Activated gamma-delta T cell (primary cell): ENCODE measurements at regions not wholly inside any gene's neighbourhood (a gene's known extent, or its start where the extent isn't known, plus 50 kb on each side); places are given as distances from the start of the nearest gene placed in this dataset.

ENCODE experiments used
- DNase-seq: peaks from one replicate; lab custom pipeline; 2025; lab: John Stamatoyannopoulos, UW

DNA sequence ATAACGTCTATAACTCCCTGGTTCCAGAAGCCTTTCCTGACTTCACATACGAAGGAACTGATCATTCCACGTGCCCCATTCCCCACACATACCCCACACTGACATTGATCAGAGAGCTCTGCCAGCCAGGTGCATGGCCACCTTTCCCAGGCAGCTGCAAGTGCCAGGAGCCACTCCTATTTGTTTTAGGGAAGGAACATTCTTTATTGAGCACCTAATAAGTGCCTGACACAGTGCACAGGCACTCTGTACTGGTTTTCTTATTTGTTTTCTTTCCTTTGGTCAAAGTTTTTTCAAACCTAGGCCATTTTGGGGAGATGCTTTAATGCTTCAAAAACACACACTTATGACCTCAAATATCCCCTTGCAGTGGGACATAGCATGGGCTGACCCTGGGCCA, 50.0 kb downstream of the PITPNM2 start:
- DNase-seq, result no peak

DNA sequence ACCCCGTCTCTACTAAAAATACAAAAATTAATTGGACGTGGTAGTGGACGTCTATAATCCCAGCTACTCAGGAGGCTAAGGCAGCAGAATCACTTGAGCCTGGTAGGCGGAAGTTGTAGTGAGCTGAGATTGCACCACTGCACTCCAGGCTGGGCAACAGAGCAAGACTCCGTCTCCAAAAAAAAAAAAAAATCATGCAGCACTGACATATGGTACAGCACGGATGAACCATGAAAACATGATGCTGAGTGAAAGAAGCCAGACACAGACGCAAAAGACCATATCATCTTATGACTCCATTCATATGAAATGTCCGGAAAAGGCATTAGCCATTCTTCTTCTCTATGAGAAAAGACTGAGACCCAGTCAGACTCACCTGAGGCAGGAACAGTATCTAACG, 50.4 kb downstream of the PITPNM2 start:
- no peak for DNase-seq

DNA sequence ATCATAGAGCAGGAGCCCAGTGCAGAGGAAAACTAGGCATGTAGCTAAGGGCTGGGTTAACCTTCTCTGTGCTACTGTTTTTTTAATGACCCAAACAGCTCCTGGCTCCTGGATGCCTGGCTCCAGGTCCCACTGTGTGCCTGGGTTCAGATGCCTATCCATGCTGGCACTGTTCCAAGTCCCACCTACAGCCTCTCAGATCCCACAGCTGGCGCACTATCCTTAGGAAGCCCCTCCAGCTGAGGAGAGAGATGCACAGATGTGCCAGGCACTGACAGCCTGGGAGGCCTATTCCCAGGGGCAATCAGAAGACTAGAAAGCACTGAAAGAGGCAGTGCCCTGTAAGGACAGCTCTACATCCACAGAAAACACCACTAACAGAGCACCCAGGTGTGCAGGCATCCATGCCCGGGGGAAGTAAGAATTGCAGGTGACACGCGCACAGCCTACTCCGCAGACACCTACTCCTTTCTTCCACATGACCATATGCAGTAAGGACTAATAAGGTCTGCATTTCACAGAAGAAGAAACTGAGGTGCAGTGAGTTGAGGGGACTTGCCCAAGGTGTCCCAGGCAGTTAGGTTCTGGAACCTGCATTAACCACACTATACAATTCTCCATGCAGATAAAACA, 51.2 kb downstream of the PITPNM2 start:
- no peak for DNase-seq

DNA sequence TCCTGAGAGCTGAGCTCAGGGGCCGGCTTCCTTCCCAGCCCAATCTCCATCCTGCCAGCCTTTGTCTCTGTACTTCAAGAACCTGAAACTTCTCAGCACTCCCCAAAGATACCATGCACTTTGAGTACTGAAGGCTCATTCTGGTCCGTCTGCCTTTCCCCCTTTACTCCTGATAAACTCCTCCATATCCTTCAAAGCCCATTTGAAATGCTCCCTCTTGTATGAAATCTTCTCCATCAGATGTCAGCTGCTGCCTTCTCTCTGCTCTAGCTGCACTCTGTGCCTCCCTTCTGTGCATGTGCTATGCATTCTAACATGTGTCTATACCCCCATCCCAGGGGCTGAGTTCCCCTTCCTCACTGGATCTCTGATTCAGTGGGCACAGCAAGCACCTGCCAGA, 52.1 kb downstream of the PITPNM2 start:
- no peak for DNase-seq

DNA sequence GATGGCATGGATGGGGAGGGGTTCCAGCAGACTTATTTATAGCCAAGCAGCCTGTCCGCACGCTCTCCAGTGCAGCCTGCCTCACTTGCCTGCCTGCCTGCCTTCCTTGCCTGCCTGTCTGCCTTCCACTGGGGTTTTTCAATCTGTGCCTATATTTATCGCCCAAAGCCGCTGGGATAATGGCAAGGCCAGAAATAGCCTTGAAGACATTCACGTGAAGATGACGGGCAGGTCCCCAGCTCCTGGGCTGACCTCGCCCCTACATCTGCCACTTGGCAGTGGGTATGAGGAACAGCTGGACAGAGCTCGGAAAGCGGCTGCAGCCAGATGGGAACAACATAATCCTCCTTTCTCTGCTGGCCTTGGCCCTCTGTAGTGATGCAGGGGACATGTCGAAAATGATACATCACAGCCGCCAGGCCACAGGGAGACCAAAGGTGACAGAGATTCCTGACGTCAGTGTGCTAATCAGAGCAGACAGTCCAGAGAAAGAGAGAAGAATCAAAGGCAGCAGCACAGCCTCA, 53.3 kb downstream of the PITPNM2 start:
- no peak for DNase-seq

DNA sequence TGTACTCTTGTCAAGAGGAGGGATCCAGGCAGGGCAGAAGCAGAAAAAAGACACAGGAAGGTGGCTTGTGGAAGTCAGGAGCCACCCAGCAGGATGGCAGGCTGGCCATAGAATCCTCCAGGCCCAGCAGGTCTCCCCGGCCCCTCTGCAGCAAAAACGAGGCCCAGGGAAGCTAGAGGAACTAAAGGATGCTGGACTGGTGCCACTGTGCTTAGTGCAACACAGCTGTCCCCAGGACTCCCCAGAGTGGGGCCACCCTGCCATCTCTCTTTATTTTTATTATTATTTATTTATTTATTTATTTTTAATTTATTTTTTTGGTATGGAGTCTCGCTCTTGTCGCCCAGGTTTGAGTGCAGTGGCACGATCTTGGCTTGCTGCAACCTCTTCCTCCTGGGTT, 54.1 kb downstream of the PITPNM2 start:
- no peak for DNase-seq

DNA sequence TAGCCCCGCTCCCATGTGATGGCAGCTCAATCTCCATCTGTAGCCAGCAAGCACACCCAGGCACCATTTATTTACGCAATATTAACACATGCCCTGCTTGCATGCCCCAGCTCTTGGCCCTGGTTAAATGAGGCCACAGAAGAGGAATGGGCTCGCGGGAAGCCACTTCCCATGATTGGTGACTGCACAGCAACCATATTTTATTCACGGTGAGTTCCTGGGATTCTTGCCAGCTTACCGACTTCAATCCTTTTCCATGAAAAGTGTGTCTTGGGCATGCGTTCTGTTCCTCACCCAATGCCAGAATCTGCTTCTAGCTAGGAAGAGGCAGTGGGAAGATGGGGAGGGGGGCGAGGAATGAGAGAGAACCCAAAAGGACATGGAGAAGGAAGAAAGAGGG, 54.7 kb downstream of the PITPNM2 start:
- no peak for DNase-seq

DNA sequence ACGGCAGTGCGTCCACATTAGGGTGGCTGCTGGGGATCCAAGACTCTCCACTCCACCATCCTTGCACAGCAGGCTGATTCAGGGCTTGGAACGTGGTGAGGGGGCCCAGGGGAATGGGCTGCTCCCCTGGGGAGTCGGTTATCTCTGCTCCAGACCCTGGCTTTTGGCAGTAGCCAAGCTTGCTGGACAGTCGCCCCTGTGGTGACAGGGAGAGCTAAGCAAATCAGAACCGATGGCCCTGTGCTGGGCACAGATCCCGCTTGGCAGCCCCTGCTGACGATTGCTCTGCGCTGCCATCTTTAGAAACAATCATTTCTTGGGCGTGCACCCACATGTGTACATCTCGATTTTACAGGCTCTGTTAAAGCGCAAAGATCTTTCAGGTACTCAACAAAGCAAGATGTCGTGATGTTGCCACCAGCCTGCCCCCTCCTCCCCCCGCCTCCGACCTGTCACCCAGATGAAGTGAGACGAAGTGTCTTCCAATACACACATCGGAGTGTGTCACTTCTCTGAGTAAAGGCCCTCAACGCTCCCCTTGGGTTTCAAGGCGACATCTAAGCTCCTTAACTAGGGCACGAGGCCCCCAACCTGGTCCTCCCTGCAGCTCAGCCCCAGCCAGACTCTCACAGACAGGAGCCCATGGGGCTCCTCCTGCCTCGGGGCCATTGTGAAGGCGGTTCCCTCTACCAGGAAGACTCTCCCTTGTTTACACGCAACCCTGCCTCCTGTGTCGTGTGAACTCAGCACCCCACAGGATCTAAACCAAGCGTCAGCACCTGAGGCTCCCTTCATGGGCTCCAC, 55.6 kb downstream of the PITPNM2 start:
- DNase-seq, result no peak

DNA sequence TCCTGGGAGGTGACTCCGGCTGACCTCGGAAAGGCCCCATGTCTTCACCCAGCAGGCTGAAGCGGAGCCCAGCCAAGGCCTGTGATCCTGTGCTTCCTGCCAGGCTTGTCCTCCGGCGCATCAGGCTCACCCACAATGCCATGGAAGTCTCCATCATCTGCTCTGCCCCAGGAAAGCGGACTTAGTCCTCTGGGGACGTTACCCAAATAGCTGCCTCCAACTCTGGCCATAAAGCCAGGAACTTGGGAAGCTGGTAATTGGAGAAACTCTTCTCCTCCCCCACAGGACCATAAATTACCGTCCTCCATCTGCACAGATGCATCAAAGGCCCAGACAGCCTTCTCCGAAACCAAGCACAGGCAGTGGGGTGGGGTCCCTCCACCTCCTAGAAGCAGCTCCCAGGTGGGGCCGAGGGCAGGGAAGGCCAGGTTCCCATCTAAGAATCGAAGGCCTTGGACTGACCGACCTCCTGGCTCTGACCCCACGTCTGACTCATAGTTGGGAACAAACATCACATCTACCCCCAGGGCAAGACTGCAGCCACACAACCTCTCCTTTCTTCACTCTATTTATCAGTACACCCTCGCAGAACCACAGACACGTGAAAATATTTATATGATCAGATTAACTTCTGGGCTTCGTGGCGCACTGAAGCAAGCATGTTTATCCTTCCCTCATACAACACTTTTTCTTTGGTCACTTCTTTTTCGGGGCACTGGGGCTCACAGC, 56.4 kb downstream of the PITPNM2 start:
- DNase-seq, result no peak

DNA sequence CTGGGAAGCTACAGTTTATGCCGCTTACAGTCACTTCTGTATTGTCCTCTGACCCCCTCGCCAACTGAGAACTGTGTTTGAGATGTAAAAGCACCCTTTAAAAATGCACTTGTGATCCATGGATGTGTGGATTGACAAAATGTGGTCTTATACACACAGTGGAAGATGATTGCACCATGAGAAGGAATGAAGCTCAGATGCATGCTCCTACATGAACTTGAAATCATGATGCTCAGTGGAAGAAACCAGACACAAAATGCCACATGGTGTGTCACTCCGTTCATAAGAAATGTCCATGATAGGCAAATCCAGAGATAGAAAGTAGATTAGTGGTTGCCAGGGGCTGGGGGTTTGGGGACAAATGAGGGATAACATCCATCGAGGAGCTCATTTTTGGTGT, 58.0 kb downstream of the PITPNM2 start:
- no peak for DNase-seq

DNA sequence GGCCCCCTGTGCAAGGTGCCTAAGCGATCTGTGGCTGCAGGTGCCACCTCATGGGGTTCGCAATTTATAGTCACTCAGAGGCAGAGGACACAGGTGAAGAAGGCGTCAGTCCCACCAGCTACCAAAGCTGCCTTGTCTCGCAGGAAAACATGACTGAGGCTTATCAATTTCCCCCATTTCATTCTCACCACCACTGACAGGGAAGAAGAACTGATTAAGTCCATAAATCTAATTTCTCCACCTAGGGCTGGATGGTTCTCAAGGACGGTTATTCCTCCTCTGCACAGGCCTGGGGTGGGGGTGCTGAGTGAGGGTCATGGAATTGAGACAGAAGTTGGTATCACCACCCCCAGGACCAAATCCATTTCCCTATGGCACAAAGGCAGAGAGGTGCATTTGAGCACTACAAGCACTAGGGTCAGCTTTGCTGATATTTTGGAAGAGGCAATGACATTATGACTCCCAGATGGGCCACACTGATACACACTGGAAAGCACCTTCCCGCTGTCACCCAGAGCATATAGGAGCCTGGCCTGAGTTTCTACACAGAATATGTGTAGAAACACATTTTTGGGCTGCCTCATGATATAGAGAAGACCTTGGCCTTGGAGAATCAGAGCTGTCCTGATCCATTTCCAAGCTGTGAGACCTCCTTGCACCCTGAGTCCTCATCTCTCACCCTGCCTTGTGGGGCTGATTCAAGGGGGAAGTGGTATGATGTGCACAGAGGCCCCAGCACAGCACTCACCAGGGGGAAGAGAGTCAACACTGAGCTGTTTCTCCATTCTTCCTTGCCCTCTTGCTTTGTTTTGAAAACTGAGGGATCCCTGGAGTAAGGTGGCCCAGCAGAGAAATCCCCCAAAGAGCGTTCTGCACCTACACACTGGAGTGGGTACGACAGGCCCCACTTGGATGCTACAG, 59.4 kb downstream of the PITPNM2 start:
- no peak for DNase-seq

DNA sequence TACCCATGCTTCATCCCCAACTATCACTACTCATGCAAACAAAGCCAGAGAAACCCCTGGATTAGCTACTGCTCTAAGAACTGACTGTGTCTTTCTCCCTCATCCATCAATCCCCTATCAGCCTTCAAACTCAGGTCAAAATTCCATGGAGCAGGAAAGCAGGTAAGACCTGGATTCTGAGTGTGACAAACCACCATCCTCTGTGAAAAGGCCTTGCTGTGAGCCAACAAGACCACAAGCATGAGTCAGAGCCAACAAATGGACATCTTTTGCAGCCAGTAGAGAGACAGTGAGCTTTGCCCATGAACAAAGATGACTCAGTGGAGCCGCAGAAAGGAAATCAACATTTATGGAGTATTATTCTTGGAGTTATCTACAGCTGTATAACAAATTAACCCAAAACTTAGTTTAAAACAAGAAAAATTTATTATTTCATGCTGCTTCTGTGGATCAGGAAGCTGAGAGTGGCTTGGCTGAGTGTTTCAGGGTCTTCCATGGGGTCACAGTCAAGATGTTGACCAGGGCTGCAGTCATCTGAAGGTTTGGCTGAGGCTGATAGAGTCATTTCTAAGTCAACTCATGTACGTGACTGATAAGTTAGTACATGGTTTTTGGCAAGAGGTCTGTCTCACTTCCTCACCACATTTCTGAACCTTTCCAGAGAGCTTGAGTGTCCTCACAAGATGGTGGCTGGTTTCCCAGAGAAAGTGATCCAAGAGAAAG, 61.1 kb downstream of the PITPNM2 start:
- no peak for DNase-seq

DNA sequence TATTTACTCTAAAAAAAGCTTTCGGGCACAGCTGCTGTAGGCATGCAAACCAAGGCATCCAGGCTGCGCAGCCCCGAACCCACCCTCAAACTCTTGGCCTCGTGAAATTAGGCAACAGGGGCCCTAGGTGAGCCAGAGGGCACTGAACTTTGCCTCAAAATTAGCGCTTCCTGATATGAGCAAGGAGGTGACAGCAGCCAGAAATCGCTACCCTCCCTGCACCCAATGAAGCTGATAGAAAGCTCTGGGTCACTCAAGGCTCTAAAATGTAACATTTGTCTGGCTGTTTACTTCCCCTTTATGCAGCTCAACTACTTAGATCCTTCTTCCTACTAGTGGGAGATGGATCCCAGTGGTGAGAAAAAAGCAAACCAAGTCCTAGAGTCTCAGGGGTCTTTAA, 61.8 kb downstream of the PITPNM2 start:
- no peak for DNase-seq

DNA sequence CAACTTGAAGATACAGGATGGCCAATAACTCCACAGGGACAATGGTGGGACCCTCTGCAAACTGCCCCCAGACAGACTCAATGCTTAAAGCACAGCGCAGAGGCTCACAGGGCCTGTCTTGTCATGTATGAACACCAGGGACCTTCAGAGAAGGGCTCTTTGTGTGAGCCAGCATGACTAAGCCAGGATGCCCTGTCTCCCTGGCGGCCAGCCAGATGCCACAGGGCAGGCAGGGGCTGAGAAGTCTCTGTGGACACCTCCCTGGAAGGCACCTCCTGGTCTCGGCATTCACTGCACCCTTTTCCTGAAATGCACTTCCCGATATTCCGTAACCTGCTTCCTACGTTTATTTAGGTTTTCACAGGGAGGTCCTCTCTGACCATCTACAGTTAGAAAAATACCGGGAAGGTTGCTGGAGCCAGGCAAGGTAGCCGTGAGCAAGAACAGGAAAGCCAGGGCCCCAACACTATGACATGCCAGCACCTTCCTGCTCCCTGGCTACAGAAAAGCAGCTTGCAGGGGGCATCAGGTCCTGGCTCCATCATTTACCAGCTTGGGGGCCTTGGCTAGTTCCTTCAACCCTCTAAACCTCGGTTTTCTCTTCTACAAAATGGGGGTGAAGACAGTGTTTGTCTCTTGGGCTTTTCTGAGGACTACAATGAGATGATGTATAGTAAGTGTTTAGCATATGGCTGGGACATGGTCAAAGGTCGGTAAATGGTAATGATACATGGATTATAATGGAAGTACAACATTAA, 65.0 kb downstream of the PITPNM2 start:
- no peak for DNase-seq

DNA sequence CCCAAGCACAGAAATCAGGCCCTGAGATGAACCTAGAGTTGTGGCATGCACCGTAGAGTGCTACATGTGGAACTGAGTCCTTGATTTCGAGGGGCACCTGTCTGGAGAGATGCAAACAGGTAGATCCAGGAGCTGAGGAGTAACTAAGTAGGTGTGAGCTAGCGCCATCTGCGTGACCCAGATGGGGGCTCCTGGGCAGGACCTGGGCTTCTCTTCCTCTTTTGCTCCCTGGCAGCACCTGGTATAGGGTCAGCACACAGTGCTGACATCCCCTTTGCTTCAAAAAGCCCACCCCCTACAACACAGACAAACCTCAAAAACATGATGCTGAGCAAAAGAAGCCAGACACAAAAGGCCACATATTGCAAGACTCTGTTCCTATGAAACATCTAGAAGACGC, 65.8 kb downstream of the PITPNM2 start:
- no peak for DNase-seq

DNA sequence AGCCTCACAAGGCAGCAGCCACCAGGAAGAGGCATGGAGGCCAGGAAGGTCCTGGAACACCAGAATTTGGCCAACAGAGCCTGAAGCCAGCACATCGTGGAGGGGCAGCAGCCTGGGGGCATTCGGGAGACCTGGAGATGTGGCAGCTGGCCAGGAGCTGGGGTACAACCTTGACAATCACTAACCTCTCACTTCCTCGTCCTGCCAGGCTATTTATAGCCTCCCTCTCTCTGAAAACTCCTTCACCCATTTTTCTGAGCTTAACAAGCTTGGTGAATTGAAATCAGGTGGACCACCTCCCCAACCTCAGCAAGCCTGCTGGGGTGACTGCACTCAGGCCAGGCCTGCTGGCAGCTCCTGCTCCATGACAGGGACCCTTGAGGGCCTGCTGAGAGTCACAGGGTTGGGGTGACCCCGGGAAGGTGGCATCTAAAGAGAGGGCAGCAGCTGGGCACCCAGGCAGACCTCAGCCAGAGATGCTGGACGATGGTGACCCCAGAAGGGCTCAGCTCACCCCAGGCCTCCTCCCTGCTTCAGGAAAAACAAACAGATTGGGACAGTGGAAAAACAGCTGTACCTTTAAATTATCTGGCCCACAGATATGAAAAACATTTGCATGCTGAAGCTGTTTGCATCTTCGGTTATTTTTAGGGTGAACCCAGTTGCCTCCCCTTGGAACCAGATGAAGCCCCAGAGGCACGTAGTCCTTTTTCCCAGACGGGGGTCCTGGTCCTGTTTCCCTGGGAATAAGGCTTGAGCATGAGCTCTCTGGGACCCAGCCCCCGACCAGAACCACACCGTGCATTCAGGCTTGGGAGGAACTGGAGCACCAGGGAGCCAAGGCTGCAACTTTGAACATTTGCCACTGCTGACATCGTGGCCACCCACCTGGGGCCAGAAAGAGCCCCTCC, 67.0 kb downstream of the PITPNM2 start:
- no peak for DNase-seq

DNA sequence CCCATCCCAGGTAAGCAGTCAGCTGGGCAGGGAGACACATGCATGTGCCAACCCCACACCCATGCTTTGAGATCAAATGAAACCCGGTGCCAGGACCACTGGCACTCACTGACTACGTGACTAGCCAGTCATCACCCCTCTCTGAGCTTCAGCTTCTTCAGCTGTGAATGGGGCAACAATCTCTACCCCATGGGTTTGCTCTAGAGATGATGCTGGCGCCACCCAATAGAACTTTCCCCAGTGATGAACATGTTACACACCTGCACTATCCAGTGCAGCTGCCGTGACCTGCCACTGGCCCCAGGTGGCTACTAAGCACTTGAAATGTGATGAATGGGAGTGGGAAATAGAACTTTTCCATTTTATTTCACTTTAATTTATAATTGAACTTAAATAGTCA, 70.3 kb downstream of the PITPNM2 start:
- no peak for DNase-seq

DNA sequence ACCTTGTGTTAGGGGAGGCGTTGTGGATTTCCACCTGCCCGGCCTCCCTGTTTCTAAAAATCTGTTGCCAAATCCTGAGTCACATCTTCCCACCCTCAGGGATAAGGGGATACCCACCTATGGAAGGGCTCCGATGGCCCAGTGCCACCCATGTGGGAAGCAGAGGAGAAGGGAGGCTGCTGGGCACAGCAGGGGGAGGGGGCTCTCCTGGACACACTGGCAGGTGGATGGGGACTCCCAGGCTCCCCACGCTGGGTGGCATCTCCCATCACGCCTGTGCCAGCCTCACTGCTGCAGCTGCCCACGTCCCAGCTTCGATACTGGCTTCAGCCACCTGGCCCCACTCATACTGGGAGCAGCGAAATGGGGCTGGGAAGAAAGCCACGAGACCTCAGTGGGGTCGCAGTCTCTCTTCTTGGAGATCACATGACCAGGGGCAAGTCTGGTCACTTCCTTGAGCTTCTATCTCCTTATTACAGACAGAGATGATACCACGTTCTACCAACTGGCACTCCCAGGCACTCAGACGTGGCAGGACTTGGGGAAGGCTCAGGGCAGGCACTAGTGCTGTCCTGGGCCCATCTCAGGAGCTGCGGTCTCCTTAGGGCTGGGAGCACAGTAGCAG, 72.2 kb downstream of the PITPNM2 start:
- DNase-seq, result no peak

DNA sequence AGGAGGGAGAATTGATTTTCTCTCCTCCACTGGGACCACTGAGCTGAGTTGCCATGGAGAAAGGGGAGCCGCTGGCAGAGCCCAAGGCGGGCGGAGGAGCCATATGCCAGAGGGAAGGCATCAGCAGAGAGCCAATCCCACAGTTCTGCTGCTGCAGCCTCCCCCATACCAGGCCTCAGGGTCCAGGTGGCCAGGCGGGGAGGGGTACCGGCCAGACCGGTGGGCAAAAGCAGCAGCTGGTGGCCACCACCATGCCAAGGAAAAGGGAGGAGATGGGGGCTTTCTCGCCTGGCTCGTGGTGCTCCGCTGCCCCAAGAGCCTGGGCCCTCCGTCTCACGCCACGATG, 72.8 kb downstream of the PITPNM2 start:
- DNase-seq, result no peak
